HG02973 (cell line): ENCODE measurements at regions not wholly inside any gene's neighbourhood (a gene's known extent, or its start where the extent isn't known, plus 50 kb on each side); places are given as distances from the start of the nearest gene placed in this dataset.

Source experiments
- ATAC-seq: cut with Tn5 transposase; IDR thresholded peaks from one replicate; pipeline ENCODE4 v1.9.1; 2021; ENCODE audit warnings: moderate library complexity; ENCODE audit not compliant: unreplicated experiment

- ATAC-seq, result no peak
Observed at GRCh38 chr1:50300297-50300696, 122.9 kb downstream of the DMRTA2 start.

GRCh38 chr1:50295566-50295965, 127.7 kb downstream of the DMRTA2 start:
- no peak for ATAC-seq

GRCh38 chr1:50292276-50292675, 131.0 kb downstream of the DMRTA2 start:
- ATAC-seq, result no peak

GRCh38 chr1:50289495-50289894, 133.7 kb downstream of the DMRTA2 start:
- no peak for ATAC-seq

- no peak for ATAC-seq
Observed at GRCh38 chr1:50285994-50286393, 137.2 kb downstream of the DMRTA2 start.

GRCh38 chr1:50279622-50280330, 143.5 kb downstream of the DMRTA2 start:
- ATAC-seq, result no peak

GRCh38 chr1:50278961-50279360, 144.3 kb downstream of the DMRTA2 start:
- no peak for ATAC-seq

GRCh38 chr1:50278410-50278809, 144.8 kb downstream of the DMRTA2 start:
- ATAC-seq, result no peak

- no peak for ATAC-seq
Observed at GRCh38 chr1:50275566-50275965, 147.7 kb downstream of the DMRTA2 start.

GRCh38 chr1:50272912-50273311, 150.3 kb downstream of the DMRTA2 start:
- ATAC-seq, result no peak

GRCh38 chr1:50271968-50272578, 151.2 kb downstream of the DMRTA2 start:
- ATAC-seq, result no peak

GRCh38 chr1:50271337-50271736, 151.9 kb downstream of the DMRTA2 start:
- ATAC-seq, result no peak

- ATAC-seq, result no peak
Observed at GRCh38 chr1:50270926-50271325, 152.3 kb downstream of the DMRTA2 start.

GRCh38 chr1:50268049-50268448, 155.2 kb downstream of the DMRTA2 start:
- no peak for ATAC-seq

- no peak for ATAC-seq
Observed at GRCh38 chr1:50266509-50266908, 156.7 kb downstream of the DMRTA2 start.

- ATAC-seq, result no peak
Observed at GRCh38 chr1:50265790-50266314, 157.1 kb downstream of the ELAVL4 start.

- no peak for ATAC-seq
Observed at GRCh38 chr1:50264590-50264989, 155.9 kb downstream of the ELAVL4 start.

- no peak for ATAC-seq
Observed at GRCh38 chr1:50262436-50262835, 153.7 kb downstream of the ELAVL4 start.

GRCh38 chr1:50261951-50262350, 153.2 kb downstream of the ELAVL4 start:
- no peak for ATAC-seq

- ATAC-seq, result no peak
Observed at GRCh38 chr1:50257940-50258685, 149.4 kb downstream of the ELAVL4 start.

- no peak for ATAC-seq
Observed at GRCh38 chr1:50257029-50257428, 148.3 kb downstream of the ELAVL4 start.
